ENCODE measurements at regions not wholly inside any gene's neighbourhood (a gene's known extent, or its start where the extent isn't known, plus 50 kb on each side); places are given as distances from the start of the nearest gene placed in this dataset.

DNA sequence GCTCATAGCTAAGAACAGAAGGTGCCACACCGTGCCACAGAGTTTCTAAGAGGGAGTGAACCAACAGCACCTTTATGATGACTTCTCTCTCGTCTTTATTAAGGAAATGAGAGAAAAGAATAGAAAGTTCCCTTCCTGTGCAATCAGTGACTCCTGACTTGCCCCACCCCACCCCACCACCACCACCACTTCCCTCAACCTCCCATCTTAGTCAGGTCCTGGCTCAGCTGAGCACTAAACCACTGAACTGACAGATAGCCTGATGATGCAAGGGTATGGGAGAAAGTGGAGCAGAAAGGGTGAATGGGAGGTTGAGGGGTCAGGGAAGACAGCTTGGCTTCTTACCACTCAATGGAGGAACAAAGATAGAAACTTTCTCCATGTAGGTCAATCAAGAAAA, 75.2 kb upstream of the RMDN2 start:
- TF ChIP-seq, protein P1, sequence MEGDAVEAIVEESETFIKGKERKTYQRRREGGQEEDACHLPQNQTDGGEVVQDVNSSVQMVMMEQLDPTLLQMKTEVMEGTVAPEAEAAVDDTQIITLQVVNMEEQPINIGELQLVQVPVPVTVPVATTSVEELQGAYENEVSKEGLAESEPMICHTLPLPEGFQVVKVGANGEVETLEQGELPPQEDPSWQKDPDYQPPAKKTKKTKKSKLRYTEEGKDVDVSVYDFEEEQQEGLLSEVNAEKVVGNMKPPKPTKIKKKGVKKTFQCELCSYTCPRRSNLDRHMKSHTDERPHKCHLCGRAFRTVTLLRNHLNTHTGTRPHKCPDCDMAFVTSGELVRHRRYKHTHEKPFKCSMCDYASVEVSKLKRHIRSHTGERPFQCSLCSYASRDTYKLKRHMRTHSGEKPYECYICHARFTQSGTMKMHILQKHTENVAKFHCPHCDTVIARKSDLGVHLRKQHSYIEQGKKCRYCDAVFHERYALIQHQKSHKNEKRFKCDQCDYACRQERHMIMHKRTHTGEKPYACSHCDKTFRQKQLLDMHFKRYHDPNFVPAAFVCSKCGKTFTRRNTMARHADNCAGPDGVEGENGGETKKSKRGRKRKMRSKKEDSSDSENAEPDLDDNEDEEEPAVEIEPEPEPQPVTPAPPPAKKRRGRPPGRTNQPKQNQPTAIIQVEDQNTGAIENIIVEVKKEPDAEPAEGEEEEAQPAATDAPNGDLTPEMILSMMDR (IDR thresholded peaks at IDR 0.05; ENCODE audit: extremely low read depth, missing control alignments): no peak
- DNase-seq (ENCODE audit: low spot score): no peak

DNA sequence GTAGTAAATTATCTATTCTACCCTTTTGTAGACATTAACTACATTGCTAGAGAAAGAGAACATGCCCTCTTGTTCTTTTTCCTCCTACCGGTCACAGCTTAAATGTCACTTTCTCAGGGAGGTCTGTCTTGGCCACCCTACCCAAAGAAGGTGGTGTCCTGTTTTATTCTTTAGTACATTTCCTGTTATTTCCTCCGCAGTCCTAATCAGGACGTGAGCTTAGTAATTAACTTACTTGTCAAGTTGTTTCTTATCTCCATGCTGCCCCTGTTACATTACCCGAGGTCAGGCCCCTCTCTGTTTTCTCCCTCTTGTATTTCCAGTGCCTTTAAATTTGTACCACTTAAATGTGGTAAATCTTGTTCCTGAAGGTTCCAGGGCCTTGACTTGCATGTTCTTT, 73.7 kb upstream of the RMDN2 start:
- DNase-seq (ENCODE audit: low spot score): no peak
- TF ChIP-seq, protein P1 (IDR thresholded peaks at IDR 0.05; ENCODE audit: extremely low read depth, missing control alignments): no peak

DNA sequence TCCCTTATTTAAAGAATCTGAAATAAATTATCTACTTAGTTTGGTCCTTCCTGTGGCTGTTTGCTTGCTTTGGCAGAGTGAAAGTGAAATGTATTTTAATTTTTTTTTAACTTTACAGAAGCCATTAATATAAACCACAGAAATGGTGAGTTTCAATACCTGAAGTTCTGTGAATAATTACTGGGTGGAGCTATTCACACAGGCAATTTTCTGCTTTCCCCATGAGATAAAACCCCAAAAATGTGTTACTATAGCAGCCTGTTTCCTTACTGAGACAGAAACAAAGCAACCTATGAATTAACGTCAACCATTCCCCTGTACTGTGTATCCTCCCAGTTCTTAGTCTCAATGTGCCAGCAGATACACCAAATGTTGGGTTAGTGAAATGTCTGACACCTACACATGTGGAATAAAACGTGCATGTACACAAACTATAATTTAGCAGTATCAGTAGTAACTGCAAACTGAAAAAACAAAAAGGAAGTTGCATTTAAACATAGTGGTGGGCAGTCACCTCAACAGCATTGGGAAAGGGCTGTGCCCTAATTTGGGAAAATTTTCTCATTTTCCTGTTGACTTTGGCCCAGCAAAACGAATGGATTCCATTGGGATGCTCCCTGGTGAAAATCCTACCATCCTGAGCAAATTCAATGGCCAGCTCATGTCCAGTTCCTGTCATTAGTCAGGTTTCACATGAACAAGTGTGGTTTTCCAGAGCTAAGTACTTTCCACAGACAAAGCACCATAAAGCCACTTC, 73.1 kb upstream of the RMDN2 start:
- DNase-seq (ENCODE audit: low spot score): peak; percentile 68

DNA sequence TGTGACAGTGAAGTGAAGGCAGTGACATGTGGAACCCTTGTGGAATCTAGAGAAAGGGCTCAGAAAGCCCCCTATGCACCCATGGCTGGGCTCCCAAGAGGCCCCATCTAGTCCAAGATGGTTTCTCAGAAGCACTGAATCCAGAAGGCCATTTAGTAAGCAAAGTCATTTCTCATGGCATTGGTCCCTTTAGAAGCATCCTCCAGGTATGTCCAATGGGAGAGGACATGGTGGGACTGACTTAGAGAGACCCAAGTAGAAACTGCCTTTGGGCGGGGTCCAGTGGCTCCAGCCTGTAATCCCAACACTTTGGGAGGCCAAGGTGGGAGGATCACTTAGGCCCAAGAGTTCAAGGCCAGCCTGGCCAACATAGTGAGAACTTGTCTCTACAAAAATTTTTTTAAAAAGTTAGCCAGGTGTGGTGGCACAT, 72.5 kb upstream of the RMDN2 start:
- TF ChIP-seq, protein P1 (IDR thresholded peaks at IDR 0.05; ENCODE audit: extremely low read depth, missing control alignments): no peak
- DNase-seq (ENCODE audit: low spot score): peak; percentile 17

More for the DNA sequence above, 73.1 kb upstream of the RMDN2 start:
- TF ChIP-seq, protein P1 (IDR thresholded peaks at IDR 0.05; ENCODE audit: extremely low read depth, missing control alignments): no peak

DNA sequence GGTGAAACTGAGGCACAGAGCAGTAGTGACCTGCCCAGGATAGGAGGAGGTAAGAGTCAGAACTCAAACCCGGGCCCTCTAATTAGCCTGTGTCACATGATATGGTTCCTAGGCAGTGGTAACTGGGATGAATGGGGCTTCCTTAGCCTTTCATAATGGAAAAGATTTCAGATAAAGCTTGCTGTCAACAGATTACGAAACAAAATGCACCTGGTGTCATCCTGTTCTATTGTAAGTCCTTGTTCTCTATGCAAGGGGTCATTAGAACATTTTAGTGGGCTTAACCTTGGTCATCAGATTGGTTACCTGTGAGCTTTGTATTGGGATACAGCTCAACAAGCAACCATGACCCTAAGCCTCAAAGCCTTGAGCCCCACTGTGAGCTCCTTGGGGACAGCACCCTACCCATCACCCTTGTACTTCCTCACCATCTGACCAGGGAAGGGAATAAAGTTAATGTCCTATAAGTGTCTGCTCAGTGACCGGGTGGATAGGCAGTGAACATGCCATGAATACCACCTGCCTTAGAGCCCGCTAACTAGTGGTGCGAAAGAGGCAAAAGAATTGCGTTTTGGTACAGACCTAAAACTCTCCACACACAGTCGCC, 70.3 kb upstream of the RMDN2 start:
- no peak for DNase-seq (ENCODE audit: low spot score)
- TF ChIP-seq, protein P1 (IDR thresholded peaks at IDR 0.05; ENCODE audit: extremely low read depth, missing control alignments): no peak

DNA sequence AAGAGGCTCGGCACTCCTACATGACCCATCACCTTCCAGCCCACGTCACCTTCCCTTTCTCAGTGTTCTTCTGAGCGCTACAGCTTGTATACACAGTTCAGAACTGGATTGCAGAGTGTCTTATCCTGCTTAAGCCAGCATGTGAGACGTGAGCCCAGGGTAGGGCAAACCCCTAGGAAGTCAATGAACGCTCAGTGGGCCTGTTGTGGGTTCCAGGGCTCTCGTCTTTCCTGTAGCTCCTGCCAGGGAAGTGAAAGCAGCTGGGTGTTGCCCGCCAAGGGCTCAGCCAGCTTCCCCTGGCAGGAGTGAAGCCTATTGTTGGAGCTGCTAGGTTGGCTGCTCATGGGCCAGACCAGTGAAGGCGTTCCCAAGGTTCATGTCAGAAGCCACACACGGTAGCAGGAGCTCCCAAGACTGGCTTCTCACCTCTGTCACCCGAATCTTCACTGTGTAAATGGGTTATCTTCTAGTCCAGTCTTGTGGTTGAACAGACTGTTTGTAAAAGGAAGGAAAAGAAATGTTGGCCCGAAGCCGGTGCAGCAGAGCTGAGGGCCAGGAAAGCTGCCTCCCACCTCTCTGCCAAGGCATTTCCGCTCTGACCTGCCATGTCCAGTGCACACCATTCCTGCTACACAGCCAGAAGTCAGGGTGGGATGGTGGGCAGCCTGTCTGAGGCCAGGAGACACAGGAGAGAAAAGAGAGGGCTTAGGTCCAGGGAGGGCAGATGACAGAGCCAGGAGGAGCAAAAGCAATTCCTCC, 69.6 kb upstream of the RMDN2 start:
- TF ChIP-seq, protein P1 (IDR thresholded peaks at IDR 0.05; ENCODE audit: extremely low read depth, missing control alignments): no peak
- no peak for DNase-seq (ENCODE audit: low spot score)
